ENCODE measurements at regions not wholly inside any gene's neighbourhood (a gene's known extent, or its start where the extent isn't known, plus 50 kb on each side); places are given as distances from the start of the nearest gene placed in this dataset.

DNA sequence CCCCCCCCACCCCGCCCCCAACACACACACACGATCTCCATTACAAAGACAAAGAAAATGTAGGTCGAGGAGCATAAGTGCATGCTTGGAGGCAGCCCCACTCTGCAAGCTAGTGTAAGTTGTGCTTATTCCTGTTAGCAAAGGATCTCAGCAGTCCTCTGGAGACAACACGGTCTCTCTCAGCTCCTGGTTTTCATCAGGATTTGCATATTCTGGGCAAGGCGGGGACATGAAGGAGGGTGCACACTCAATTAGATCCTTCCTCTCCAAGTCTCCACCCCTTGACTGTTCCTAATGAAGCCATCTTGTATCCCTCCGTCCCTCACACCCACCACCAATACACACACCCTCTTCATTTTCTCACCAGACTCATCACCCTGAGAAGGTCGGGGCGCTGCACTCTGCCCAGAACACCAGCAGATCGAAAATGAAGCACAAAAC lies 63.8 kb downstream of the MRPL46 start:
- DNase-seq, result no peak

DNA sequence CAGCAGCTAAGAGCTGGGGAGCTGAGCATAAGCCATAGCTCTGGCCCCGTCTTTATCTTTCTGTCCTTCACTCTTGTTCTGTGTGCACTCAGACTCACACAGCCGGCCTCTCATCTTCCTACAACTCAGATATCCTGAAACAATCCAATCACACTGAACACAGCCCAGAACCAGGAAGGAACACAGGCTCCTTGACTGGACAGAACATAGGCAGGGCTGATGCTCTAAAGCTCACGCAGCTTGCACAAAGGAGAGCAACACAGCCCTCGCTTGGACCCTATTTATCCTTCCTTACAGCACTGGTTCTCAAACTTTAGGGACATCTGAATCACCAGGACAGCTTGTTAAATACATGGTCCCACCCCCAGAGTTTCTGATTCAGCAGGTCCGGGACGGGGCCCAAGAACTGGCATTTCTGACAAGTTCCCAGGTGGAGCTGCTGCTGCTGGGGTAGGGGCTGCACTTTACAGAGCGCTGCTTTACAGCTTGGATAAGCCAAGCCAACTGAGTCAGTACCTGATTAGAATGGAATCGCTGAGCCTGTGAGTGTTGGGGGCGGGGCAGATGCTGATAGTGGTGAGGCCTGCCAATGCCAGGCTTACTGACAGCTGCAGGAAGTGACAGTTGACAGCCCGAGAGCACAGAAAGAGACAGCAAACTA lies 65.1 kb downstream of the MRPL46 start:
- DNase-seq, result no peak

DNA sequence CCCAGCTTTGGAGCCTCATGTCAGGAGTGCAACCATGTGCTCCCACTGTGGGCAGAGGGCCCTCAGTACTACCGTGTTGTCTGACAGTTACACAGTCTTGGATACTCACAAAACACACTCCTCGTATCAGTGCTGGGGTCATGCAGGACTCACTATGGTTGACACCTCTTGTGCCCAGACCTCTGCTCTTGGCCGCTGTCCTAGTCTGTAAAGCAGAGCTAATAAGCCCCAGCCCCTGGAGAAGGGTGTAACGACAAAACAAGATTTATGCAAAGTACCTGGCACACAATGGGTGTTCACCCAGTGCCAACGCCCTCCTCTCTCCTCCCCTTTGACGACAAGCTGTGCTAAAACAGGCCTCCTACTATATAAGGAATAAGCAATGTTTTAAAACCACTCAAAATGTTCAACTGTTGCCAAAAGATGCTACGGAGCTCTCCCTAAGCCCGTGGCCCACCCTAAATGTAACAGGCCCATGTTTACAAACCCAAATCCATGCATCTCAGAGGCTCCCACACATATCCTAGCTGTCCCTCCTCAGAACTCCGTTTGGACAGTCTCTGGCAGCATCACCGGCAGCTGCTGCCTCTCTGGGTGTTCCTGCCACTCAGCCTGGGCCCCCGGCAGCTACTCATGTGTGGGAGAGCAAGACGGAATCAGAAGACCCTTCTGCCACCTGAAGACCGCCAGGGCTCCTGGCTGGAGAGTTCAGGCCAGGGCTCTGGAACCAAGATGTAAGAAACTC lies 65.8 kb downstream of the MRPL46 start:
- no peak for DNase-seq

DNA sequence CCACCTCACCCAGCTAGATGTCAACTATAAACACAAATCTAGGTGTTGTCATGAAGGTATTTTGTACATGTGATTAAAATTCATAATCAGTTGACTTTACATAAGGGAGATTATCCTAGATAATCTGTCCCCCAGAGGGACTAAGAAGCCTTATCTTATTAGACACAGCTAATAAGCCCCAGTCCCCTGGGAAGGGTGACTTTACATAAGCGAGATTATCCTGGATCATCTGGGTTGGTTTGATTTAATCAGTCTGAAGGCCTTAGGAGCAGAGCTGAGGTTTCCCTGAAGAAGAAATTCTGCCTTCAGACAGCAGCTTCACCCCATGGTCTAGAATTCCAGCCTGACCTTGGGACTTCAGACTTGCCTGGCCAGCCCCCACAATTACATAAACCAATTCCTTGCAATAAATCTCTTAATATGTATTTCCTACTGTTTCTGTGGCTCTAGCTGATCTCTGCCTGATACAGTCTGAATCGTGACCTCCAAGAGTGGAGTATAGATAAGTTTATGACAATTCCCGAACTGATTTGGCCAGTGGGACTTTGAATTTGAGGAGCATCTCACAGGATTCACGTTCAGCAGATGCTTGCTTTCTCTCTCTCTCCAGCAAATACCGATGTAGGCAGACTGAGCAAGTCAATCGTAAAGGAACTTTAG lies 66.5 kb downstream of the MRPL46 start:
- no peak for DNase-seq

DNA sequence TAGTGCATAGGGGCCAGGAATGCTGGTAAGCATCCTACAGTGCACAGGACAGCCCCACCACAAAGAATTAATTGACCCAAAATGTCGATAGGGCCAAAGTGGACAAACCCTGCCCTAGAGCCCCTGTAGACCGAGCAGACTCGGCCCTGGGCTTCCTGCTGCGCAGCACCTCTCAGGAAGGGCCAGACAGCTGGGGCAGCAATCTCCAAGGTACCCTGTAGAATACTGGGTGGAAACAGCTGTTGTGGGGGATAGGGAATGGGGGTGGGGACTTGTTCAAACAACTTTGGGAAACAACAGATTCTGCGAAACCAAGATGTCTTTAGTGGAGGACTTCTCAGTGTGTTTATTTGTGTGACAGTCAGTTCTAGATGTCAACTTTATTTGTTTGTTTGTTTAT lies 67.1 kb downstream of the MRPL46 start:
- DNase-seq, result no peak

DNA sequence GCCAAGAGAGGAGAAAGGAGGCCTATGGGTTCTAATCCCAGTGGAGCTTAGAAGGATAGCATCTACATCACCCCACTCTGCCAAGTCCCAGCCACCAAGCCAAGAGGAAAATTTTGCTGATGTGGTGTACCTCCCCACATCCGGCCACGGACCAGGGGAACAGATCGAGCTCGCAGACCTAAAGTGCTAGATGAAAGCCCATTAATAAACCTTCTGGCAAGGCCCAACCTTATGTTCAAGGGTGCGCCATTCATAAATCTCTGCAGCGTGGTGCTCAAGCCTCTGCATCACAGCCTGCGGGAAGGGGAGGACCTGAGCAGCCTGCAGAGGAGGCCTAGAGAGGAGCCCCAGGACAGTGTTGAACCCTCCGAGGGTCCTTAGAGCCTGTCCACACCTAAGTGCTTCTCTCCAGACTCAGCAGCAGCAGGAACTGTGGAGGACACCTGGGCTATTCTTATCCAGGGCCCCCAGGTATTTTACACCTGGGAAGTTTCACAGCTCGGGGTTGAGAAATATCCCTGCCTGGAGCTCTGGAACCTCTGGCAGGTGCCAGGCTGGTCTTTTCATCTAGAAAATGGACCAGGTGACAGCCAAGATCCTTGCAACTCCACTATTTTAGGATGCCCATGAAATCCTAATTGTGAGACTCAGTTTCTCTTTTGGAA lies 68.0 kb downstream of the MRPL46 start:
- DNase-seq, result no peak

DNA sequence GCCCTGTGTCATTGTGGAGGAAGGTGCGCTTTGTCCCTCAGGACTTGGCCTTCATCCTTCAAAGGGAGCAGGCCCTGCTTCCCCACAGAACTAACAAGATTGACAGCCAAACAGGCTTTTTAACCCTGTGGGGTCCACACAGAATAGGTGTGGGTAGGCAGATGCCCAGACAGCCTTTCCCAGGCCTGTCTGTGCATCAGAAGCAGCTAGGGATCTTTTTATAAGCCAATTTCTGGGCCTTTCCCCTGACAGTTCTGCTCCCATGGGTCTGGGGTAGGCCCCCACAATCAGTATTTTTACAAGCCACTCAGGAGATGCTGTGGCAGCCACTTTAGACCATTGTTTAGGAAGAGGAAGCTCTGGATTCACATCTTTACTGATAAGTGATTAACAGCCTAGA lies 69.2 kb downstream of the MRPL46 start:
- no peak for DNase-seq

DNA sequence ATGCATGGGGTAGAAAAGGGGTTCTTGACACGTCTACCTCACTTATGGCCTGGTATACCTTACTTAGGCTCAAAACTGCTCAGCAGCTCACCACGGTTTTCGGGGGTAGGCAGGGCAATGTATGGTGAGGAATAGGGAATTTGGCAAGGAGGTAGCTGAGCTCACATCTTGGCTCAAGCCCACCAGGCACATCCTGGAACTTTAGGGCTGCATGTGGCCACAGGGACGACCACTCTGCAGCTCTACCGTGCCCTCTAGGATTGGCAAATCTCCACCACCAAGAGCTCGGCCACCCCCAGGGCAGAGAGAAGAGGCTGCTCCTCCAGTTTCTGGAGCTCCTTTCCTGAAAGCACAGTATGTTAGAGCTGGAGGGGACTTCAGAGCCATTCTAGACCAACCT lies 69.7 kb downstream of the MRPL46 start:
- no peak for DNase-seq

DNA sequence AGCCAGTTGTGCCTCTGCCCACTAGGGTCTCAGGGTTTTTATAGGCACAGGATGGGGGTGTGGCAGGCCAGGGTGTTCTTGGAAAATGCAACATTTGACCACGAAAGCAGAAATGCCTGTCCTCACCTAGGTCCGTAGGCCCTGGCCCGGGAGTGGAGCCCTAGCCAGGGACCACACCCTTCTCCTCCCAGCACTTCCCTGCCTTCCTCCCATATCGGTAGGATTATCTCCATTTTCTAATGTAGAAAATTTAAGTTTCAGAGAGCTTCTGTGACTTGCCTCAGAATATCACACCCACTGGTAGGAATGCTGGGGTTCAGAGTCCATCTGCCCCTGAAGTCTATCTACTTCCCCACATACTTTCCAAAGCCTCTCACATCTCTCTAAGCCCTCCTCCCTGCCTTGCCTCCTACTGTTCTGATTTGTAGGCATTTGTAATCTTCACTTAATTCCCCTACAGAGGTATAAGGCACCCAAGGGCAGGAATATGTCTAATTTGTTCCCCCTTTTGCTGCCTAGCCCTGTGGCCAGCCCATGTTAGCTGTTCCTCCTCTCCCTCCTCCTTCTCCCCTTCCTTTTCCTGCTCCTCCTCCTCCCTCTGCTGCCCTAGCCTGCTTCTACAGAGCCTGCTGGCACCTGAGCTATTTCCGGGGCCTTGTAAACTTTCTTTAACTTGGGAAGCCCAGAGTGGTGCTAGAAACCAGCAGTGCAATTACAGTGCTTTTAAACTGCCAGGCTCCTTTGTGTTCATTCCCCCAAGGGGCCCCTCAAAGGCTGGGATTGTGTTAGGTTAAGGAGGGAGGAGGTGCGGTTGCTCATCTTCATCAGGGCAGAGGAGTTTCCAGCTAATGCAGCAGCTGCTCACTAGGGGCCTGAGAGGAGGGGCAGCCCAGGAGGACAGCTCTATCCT lies 71.1 kb downstream of the MRPL46 start:
- DNase-seq, result no peak

DNA sequence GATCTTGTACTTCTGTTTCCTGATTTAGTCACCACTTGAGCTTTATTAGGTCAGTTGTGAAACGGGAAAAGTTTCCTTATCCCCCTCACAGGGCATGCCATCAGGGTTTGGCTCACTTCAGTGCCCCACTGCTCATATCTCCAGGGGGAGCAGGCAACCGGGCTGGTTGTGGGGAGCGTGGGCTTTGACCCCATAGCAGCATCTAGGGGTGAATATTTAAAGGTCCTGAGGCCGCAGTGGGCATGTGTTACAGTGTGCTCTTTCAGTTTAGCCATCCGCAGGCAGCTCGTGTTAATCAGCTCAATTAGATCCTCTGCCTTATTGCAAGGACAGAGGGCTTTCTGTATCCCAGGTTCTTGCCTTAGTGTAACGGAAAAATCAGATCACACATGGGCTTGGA lies 71.9 kb downstream of the MRPL46 start:
- no peak for DNase-seq

DNA sequence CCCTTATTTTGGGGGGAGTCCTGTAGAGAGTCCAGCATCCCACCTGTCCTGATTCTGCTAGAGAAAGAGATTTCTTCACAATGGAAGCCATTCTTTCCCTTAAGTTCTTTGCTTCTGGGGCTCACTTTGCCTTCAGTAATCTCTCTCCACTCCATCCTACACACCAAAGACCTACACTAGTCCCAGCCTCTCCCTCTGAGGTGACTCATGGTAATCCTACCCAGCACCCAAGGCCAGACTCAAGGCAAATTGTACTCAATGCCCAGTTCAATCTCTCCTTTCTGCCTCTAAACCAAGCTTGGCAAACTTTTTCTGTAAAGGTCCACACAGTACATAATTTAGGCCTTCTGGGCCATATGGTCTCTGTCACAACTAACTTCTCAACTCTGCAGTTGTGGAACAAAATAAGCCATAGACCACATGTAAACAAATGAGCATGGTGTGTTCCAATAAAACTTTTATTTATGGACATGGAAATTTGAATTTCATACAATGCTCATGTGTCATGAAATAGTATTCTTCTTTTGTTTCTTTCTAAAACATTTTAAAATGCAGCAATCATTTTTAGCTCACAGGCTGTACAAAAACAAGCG lies 72.5 kb downstream of the MRPL46 start:
- no peak for DNase-seq

DNA sequence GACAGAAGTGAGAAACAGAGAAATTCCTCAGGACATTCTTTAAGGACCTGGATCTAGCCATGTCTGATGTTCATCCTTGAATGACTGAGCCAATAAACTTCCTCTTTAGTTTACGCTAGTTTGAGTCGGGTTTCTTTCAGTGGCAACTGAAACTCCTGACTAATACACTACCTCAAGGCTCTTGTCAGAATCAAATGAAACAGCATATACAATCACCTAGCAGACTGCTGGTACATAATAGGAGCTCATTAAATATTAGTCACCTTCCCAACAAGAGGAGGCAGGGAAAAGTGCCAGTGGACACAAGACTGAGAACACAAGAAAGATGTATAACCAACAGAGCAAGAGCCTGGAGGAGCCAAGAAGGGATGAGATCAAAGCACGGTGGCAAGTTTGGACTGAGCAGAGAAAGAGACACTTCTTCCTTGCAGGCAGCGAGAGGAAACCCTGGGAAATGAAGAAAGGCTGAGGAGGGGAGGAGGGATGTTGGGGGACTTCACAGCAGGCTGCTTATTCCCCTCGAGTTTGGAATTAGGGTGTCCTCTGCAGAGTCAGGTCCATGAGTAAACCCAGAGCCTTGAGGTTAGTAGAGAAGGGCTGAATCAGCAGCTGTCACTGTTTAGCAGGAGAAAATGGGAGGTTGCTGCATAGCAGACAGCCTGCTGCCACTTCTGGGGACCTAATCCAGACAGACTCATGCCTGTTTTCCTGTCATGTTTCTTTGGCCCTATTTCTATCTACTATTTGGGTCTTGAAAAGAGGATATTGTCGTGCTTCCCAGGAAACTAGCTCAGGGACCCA lies 73.3 kb downstream of the MRPL46 start:
- DNase-seq, result no peak

DNA sequence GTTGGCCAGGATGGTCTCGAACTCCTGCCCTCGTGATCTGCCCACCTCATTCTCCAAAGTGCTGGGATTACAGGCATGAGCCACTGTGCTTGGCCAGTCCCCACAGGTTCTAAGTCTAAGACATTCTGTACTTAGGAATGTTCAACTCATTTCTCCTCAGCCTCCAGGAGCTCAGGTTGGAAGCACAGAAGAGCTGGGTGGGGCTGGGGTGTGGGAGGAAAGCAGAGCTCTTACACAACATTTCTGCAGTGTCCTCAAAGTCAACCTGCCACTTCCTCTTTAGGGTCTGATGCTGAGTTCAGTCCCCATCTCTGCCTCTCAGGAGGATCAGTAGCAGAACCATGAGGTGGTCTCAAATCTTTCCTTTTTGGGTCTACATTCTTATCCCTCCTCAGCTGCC lies 75.5 kb downstream of the MRPL46 start:
- DNase-seq, result no peak

DNA sequence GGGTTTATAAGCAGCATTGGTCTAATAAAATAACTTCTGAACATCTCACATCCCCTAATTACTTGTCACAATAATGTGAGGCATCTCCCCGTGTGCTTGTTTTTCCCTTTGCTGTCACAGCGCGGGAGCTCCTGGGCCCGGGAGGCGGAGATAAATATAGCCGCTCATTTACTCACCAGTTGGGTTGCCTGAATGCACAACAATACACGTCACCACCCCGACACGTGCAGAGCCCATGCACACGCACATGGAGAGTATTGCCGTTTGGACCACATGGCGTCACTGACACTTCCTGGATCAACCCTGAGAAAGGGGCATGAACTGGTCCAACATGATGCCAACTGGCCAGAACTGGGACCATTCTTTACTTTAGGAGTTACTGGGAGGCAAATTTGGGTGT lies 76.2 kb downstream of the MRPL46 start:
- DNase-seq, result no peak

DNA sequence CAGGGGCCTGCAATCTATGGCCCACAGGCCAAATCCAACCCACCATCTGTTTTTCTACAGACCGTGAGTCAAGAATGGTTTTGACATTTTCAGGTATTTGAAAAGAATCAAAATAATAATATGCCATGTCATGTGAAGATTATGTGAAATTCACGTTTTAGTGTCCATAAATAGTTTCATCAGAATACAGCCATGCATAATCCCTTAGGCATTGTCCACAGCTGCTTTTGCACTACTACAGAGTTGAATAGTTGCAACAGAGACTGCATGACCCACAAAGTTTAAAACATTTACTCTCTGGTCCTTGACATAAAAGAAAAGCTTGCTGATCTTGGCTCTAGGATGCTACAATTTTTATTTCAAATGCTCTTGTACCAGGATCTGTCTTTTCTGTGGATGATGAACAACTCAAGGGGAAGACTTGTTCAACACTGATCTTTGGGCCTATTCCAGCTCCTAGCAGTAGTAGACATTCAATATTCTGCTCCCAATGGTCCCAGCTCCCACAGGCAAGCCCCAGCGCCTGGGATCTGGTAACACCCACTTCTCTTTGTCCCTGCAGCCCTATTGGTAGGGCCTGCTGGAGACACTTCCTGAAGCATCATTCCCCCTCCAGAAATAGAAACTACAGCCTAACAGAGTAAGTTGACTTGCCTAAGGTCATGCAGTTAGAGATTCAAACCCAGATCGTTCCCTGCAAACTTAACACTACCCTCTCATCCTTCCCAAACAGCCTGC lies 76.9 kb downstream of the MRPL46 start:
- no peak for DNase-seq

DNA sequence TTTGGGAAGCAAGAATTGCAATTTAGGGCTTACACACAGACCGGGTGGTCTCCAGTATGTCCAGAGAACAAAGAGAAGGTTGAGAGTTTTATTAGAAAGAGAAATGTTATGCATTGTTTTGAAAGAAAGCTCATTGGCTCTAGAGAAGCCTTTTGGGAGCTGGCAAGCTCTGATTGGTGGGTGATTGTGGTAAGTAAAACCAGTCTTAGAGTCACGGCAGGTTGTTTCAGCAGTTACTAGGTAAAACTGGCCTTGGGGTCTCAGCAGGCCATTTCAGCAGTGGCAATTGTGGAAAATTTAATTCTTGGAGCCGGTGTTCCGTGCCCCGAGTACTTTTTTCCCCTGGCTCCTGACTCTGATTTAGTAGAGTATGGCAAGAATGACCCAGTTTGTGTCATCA lies 78.1 kb downstream of the MRPL46 start:
- no peak for DNase-seq

DNA sequence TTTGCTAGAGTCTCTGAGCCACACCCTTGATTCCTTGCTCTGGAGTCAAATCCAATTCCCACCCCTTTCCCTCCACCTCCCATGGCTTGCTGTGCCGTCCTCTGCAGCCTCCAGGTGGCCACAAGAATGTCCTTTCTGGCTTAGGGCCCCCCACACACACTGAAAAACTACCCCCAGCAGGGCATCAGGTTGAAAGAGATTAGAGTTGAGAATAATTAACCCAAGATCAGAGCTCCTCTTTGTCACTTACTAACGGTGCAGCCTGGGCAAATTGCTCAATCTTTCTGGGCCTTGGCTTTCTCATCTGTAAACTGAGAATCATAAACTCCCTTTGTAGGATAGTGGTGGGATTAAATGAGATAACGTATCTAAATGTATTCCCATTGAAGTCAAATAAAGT lies 78.5 kb downstream of the MRPL46 start:
- DNase-seq, result no peak

DNA sequence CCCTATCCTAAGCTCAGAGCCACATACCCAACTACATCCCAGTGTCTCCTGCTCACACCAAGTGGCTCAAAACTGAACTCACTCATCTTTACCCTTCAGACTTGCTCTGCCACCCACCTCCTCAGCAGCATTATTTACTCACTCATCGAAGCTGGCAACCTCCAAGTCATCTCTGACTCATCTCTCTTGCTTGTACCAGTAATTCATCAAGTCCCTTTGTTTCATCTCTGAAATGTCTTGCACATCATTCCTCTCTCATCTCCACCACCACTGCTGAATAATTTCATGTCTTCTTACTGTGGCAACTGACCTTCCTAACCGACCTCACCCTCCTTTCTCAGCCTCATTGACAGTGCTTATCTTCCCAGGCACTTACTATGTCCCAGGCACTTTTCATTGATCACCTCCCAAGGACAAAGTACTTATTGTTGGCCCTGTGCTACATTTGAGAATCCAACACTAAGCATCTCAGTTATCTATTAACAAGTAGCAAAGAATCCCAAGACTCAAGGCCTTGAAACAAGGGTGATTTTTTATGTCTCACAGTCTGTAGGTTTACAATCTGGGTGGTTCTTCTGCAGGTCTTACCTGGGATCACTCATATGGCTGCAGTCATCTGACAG lies 82.0 kb downstream of the MRPL46 start:
- DNase-seq, result no peak

DNA sequence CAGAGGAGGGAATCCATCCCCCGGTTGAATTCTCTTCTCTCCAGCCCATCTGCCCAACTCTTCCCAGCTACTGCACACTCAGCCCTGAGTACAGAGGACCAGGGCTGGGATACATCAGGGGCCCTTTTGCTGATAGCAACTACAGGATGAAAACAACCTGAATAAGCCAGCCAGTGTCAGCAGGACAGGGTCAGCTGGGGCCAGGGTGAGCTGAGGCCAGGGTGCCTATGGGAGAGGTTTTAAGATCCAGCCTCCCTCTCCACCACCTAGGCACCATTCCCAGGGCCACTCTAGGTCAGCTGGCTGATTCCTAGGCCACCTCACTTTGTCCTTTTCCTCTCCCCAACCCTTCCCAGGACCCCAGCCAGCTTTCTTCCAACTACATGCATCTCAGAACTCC lies 83.8 kb downstream of the MRPL46 start:
- no peak for DNase-seq

DNA sequence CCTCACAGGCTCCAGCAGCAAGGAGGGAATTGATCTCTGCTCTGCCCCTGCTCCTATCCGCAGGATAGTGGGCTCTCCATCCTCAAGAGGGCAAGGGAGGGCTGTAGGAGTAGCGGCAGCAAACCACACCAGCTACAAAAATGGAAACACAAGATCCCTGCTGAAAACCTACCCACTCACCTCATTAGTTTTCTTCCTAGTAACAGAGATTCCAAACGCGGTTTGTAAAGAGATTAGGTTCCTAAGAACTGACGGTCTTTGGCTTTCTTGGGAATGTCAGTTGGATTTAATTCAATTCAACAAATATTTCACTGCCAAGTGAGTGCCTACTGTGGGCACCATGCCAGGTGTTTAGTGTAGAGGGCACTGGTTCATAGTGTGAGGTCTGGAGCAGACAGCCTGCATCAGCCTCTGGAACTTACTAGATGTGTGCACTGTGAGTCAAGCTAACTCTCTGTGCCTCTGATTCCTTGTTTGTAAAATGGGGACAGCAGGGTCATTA lies 84.7 kb downstream of the MRPL46 start:
- no peak for DNase-seq

All from activated CD4-positive, CD25-positive, alpha-beta regulatory T cell (primary cell).